GM12878 (cell line): ENCODE measurements at regions not wholly inside any gene's neighbourhood (a gene's known extent, or its start where the extent isn't known, plus 50 kb on each side); places are given as distances from the start of the nearest gene placed in this dataset.

Experiments used
- CREM ChIP-seq: IDR thresholded peaks from 2 replicates; pipeline ENCODE4 v1.6.1; 2014; ENCODE audit warnings: antibody characterized with exemption, low read depth
- MXI1 ChIP-seq: fragments of 150-350 bp; IDR thresholded peaks from 2 replicates; pipeline ENCODE4 v1.6.1; 2011; ENCODE audit warnings: low read depth, mild to moderate bottlenecking, inconsistent platforms, low read length, improper control_type of control experiment
- NFXL1 ChIP-seq: fragments of 450-650 bp; IDR thresholded peaks from 2 replicates; pipeline ENCODE4 v1.6.1; 2017; ENCODE audit warnings: antibody characterized with exemption, mild to moderate bottlenecking, borderline replicate concordance
- PML ChIP-seq: IDR thresholded peaks from 2 replicates; pipeline ENCODE4 v1.6.1; 2012; ENCODE audit warnings: low read length, inconsistent platforms
- POLR2A ChIP-seq: IDR thresholded peaks from 2 replicates; pipeline ENCODE4 v1.6.1; 2011; ENCODE audit warnings: low read depth, mild to moderate bottlenecking, low read length
- POLR2AphosphoS5 ChIP-seq: IDR thresholded peaks from 2 replicates; pipeline ENCODE4 v1.6.1; 2011; ENCODE audit warnings: mild to moderate bottlenecking, low read length, inconsistent platforms
- SPI1 ChIP-seq: IDR thresholded peaks from 2 replicates; pipeline ENCODE4 v1.6.1; 2011; ENCODE audit warnings: low read depth, mild to moderate bottlenecking, low read length, moderate library complexity, borderline replicate concordance; ENCODE audit not compliant: insufficient read depth
- SUZ12 ChIP-seq: fragments of 200-600 bp; sonication (generic); IDR thresholded peaks from one replicate; pipeline ENCODE4 v1.6.1; 2018; ENCODE audit warnings: antibody characterized with exemption, mild to moderate bottlenecking; ENCODE audit not compliant: unreplicated experiment
- TAF1 ChIP-seq: IDR thresholded peaks from 2 replicates; pipeline ENCODE4 v1.6.1; 2011; ENCODE audit warnings: mild to moderate bottlenecking, low read depth, low read length, borderline replicate concordance
- YBX1 ChIP-seq: fragments of 450-650 bp; IDR thresholded peaks from 2 replicates; pipeline ENCODE4 v1.6.1; 2016; ENCODE audit warnings: antibody characterized with exemption
- ZBTB11 ChIP-seq: fragments of 450-650 bp; formaldehyde crosslinking; IDR thresholded peaks from 2 replicates; pipeline ENCODE4 v1.5.0; 2022; ENCODE audit warnings: mild to moderate bottlenecking, missing genetic modification characterization
- TF ChIP-seq, protein P1 (sequence below), 3 experiments: IDR thresholded peaks in 2 of 3; conservative IDR thresholded peaks in 1 of 3; 2 replicates each; pipeline ENCODE4 v1.5.1; 2011; ENCODE audit warnings: low read depth in 3 of 3, low read length in 3 of 3, mild to moderate bottlenecking in 3 of 3, control low read depth in 2 of 3, moderate library complexity in 2 of 3, inconsistent platforms in 1 of 3, mixed read lengths in 1 of 3; ENCODE audit not compliant: control insufficient read depth in 2 of 3, insufficient read depth in 1 of 3; ENCODE audit errors: extremely low read depth in 1 of 3

- TF ChIP-seq TAF1, result no peak
- no peak for TF ChIP-seq ZBTB11
- TF ChIP-seq POLR2A, result no peak
- TF ChIP-seq CREM, result no peak
- no peak for TF ChIP-seq PML
- no peak for TF ChIP-seq NFXL1
- TF ChIP-seq, protein P1, sequence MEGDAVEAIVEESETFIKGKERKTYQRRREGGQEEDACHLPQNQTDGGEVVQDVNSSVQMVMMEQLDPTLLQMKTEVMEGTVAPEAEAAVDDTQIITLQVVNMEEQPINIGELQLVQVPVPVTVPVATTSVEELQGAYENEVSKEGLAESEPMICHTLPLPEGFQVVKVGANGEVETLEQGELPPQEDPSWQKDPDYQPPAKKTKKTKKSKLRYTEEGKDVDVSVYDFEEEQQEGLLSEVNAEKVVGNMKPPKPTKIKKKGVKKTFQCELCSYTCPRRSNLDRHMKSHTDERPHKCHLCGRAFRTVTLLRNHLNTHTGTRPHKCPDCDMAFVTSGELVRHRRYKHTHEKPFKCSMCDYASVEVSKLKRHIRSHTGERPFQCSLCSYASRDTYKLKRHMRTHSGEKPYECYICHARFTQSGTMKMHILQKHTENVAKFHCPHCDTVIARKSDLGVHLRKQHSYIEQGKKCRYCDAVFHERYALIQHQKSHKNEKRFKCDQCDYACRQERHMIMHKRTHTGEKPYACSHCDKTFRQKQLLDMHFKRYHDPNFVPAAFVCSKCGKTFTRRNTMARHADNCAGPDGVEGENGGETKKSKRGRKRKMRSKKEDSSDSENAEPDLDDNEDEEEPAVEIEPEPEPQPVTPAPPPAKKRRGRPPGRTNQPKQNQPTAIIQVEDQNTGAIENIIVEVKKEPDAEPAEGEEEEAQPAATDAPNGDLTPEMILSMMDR (IDR thresholded peaks at IDR 0.05 in 2 of 3, conservative IDR thresholded peaks at IDR 0.05 in 1 of 3; ENCODE audit: control insufficient read depth in 2 of 3, extremely low read depth in 1 of 3, insufficient read depth in 1 of 3, low read depth in 3 of 3, low read length in 3 of 3), result no peak
- TF ChIP-seq MXI1, result no peak
- no peak for TF ChIP-seq POLR2AphosphoS5
- no peak for TF ChIP-seq SPI1
- no peak for TF ChIP-seq YBX1
- TF ChIP-seq SUZ12, result no peak
These were observed 116.6 kb downstream of the CYSLTR2 start for GRCh38 chr13:48770372-48770771.
